ENCODE measurements at regions not wholly inside any gene's neighbourhood (a gene's known extent, or its start where the extent isn't known, plus 50 kb on each side); places are given as distances from the start of the nearest gene placed in this dataset.
"Not testable (repeated sequence)": the region's sequence is repeated elsewhere in the genome, so short reads cannot be mapped to it uniquely, and the experiment has no call there.

DNA sequence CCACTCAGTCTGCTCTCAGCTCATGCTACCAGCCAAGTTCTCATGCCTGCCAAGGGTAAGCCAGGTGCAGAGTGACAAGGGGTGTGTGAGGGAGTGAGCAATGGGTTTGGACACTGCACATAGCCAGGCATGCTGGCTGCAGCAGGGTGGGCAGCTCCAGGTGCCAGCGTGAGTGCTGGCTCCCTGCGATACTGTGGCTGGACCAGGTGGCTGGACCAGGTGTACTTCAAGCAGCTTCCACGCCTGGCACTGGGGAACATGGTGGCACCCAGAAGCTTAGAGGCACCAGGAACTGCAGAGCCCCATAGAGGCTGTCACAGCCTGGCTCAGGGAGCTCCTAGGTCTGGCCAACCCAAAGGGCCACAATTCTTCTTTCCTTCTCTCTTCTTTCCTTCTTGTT is 234.9 kb upstream of the GIMD1 start:
- FAIRE-seq (no peak), DNase-seq (ENCODE audit: low spot score) (no peak)

DNA sequence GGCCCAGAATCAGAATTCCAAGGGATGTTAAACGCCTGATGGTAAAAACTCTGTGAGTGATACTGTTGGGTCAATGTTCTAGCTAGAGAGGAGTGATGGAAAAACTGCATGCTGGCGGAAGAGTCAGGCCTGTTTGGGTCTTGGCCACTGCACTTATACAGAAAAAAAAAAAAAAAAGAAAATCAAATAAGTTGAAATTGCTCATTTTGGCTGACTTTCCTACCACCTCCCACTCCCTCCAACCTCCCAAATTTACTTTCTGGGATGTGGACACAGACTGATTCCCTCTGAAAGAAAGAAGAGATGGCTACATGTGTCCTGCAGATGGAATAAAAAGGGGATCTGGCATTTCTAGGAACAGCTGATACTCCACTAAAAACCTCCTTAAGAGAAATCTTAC is 234.1 kb upstream of the GIMD1 start:
- no peak for FAIRE-seq
- DNase-seq (ENCODE audit: low spot score), result no peak

GRCh38 chr4:106601519-106601918 is 232.9 kb upstream of the GIMD1 start:
- no peak for DNase-seq (ENCODE audit: low spot score)
- no peak for FAIRE-seq

- no peak for FAIRE-seq
- DNase-seq (ENCODE audit: low spot score), result no peak
Measured at GRCh38 chr4:106595906-106596305, 227.3 kb upstream of the GIMD1 start.

- DNase-seq (ENCODE audit: low spot score) (peak; percentile 12), FAIRE-seq (no peak)
Measured at GRCh38 chr4:106594291-106594952, 225.8 kb upstream of the GIMD1 start.

DNA sequence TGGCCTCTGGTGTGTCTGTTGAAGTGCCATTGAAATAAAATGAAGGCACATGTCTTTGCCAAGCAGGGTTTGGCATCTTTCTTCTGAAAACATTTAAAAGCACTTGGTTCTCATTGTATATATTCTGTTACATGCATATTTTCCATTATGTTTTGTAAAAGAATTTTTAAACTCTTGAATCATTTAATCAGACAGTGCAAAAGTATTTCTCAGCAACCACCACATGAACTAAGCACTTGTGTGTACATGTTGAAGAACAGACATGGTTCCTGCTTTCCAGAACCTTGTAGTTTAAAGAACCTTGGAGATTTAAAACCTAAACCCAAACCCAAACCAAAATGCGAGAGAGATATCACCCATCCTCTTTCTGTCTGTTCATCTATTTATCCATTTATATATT is 220.3 kb upstream of the GIMD1 start:
- DNase-seq (ENCODE audit: low spot score) (no peak), FAIRE-seq (no peak)

- FAIRE-seq (no peak), DNase-seq (ENCODE audit: low spot score) (peak; percentile 35)
Measured at GRCh38 chr4:106587558-106587957, 219.0 kb upstream of the GIMD1 start.

GRCh38 chr4:106585915-106586349 is 217.4 kb upstream of the GIMD1 start:
- no peak for FAIRE-seq
- no peak for DNase-seq (ENCODE audit: low spot score)

GRCh38 chr4:106584337-106584989 is 215.9 kb upstream of the GIMD1 start:
- FAIRE-seq, result no peak
- DNase-seq (ENCODE audit: low spot score), result no peak

- DNase-seq (ENCODE audit: low spot score) (peak; percentile 39), FAIRE-seq (no peak)
Measured at GRCh38 chr4:106583567-106583966, 215.0 kb upstream of the GIMD1 start.

DNA sequence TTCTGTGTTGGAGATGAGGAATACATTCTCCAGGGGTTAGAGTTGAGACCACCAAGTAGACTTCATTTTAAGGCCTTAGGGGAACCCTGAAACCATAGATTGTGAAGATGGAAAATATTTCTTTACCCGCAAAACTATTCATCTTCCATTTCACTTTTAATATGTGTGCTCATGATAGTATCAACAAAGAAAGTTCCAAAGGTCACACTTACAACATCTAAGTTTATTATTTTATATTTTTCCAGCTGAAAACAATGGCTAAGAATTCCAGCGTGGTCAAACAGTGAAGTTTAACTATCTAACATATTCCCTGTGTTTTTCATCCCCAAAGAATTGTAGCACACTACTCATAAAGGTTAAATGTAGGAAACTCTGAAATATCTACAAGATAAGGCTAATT is 214.5 kb upstream of the GIMD1 start:
- no peak for FAIRE-seq
- DNase-seq (ENCODE audit: low spot score), result no peak

DNA sequence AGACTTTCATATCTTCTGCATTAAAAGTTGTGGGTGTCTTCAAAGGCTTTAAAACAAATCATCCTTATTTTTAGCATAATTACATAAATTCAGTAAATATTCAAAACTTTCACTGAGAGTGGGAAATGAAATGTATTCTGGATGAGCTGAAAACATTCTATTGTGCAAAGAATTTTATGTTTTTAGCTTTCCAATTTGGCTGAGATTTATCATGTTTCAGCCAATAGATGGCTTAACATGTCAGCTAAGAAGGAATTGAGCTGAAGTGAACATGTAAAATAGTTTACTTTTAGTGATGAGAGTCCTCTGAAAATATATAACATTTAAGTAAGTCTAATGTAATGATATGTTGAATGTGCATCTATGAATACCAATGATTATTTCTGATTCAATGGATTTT is 213.5 kb upstream of the GIMD1 start:
- FAIRE-seq (no peak), DNase-seq (ENCODE audit: low spot score) (no peak)

- FAIRE-seq (no peak), DNase-seq (ENCODE audit: low spot score) (no peak)
Measured at GRCh38 chr4:106579236-106579635, 210.7 kb upstream of the GIMD1 start.

DNA sequence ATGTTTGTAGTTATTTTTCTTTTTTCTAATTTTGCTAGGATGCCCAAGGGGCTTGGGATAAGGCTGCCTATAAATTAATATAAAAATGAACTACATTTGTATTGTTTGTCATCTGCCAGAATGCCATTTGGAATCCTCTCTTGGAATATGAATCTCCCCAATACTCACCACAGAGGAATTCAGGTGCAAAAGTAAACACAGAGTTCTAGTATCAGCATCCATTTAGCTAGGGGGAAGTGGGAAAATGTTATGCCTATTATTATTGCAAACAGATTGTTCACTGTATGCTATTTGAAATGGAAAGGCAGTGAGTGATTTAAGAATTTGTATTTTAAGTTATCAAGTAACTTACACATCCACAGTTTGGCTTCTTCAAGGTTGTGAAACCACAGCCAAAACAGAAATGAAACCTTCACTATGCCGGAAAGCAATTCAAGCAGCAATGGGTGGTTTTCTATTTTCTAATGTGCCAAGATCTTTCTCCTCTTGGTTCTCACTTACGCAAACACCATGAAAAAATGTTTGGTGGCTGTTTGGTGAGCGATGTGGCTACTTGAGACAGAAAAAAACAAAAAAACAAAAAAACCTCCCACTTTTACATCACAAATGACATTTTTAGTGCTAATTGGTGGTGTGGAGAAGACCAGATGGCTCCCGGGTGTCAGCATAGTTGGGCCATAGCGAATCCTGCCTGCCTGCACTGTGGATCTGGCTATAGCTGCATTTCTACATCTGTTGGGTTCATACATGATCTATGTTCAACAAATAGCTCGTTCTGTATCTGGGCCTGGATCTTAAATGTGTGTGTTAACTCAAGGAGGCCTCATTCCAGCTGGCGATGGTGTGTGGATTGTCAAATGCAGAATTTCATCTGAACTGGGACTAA is 200.8 kb upstream of the GIMD1 start:
- no peak for DNase-seq (ENCODE audit: low spot score)

DNA sequence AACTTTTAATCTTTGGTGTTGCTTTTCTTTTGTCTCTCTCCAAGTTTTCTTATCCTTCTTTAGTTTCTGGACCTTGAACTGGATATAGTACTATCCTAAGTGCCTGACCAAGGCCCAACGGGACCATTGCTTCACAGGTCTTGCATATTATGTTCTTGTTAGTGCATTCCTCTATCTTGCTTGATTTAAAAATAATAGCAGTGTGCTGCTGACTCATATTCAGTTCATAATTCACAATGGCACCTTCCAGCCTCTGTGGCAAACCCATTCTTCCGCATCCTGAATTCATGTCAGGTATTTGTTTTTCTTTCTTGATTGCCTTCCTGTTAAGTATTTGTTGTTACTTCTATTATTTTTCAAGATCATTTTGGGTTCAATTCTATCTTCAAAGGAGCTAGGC is 197.1 kb upstream of the GIMD1 start:
- FAIRE-seq, result no peak
- no peak for DNase-seq (ENCODE audit: low spot score)

More for the DNA sequence above, 200.8 kb upstream of the GIMD1 start:
- no peak for FAIRE-seq

DNA sequence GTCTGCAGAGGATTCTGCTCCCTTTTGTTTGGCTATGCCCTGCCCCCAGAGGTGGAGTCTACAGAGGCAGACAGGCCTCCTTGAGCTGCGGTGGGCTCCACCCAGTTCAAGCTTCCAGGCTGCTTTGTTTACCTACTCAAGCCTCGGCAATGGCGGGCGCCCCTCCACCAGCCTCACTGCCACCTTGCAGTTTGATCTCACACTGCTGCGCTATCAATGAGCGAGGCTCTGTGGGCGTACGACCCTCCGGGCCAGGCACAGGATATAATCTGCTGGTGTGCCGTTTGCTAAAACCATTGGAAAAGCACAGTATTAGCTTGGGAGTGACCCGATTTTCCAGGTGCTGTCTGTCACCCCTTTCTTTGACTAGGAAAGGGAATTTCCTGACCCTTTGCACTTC is 195.1 kb upstream of the GIMD1 start:
- not testable (repeated sequence) for FAIRE-seq; DNase-seq (ENCODE audit: low spot score)

GRCh38 chr4:106551724-106552123 is 183.1 kb upstream of the GIMD1 start:
- DNase-seq (ENCODE audit: low spot score) (no peak), FAIRE-seq (no peak)

DNA sequence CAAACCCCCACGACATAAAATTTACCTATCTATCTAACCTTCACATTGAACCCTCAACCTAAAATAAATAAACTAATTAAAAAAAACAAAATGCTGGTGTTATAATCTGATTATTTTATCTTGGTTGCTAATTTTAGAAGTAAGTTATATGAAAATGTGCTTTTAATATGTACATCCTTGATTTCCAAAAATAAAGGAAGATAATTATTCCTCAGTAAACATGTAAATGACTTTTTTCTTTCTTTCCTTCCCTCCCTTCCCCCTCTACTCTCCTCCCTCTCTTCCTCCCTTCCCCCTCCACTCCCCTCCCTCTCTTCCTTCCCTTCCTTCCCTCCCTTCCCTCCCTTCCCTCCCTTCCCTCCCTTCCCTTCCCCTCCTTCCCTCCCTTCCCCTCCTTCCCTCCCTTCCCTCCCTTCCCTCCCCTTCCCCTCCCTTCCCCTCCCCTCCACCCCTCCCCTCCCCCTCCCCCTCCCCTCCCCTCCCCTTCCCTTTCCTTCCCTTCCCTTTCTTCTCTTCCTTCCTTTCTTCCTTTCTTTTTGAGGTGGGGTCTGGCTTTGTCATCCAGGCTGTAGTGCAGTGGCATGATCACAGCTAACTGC is 180.0 kb upstream of the GIMD1 start:
- no peak for DNase-seq (ENCODE audit: low spot score)
- FAIRE-seq, result no peak

DNA sequence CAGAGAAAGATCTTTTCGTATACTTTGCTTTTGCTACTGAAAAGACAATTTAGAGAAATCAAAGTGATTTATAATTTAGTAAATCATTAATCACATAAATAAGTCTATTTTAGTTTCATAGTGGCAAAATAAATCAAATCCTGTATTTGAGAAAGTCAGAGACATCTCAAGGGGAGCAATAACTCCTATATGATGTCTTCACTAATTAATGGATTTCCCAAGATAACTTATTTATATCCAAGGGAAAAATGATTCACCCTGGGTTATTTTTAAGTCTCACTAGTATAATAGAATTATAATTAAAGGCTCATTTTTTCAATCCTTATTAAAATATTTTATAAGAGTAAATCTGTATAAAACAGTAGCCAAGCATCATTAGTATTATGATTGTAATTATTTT is 177.8 kb upstream of the GIMD1 start:
- DNase-seq (ENCODE audit: low spot score) (no peak), FAIRE-seq (no peak)

DNA sequence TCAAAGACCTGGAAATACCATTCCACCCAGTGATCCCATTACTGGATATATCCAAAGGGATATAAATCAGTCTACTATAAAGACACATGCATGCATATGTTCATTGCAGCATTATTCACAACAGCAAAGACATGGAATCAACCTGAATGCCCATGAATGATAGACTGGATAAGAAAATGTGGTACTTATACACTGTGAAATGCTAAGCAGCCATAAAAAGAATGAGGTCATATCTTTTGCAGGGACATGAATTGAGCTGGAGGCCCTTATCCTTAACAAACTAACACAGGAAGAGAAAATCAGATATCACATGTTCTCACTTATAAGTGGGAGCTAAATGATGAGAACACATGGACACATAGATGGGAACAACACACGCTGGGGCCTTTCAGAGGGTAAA is 174.0 kb upstream of the GIMD1 start:
- DNase-seq (ENCODE audit: low spot score); FAIRE-seq: not testable (repeated sequence)

DNA sequence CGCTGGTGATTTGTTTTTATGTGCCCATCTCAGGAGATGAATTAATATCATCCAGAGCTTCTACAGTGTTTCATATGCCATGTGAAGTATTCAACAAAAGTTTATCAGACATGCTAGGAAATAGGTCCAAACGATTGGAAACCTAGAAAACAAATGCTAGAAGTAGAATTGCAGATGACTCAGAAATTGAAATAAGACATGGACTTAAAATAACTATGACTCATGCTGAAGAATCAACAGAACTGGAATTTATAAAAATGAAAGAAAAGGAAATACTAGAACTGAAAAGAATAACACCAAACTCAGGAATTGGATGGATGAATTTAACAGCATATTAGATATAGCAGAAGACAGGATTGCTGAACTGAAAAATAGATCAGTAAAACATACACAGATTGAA is 172.7 kb upstream of the GIMD1 start:
- DNase-seq (ENCODE audit: low spot score) (peak; percentile 31), FAIRE-seq (no peak)

DNA sequence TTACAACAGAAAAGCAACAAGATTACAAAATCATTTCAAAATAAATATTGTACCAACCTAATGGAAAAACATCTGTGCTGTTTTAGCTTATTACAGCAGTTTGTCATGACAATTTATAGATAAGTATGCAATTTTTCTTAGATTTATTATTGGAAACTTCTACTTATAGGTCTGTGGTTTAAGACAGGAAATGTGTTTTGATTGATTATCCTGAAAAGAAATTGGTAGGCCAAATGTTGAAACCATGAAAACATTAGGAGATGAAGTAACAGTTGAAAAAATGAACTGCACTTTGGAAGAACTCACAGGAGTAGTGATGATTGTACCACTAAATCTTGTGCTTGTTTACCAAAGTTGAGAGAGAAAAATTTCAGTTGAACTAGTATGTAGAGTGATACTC is 162.2 kb upstream of the GIMD1 start:
- DNase-seq (ENCODE audit: low spot score) (no peak), FAIRE-seq (no peak)
